NCI-H748 treated with DMSO at 0.1 percent for 48 hours (cell line): ENCODE measurements at regions not wholly inside any gene's neighbourhood (a gene's known extent, or its start where the extent isn't known, plus 50 kb on each side); places are given as distances from the start of the nearest gene placed in this dataset.
"Not testable (repeated sequence)": the region's sequence is repeated elsewhere in the genome, so short reads cannot be mapped to it uniquely, and the experiment has no call there.

Experiments used
- DNase-seq: peaks from one replicate; lab custom pipeline; 2025; lab: John Stamatoyannopoulos, UW

GRCh38 chr2:131828164-131828561, 300.5 kb downstream of the CCDC74A start:
- DNase-seq, result no peak

- DNase-seq, result not testable (repeated sequence)
These were observed 301.2 kb downstream of the CCDC74A start for GRCh38 chr2:131828633-131829455.

DNA sequence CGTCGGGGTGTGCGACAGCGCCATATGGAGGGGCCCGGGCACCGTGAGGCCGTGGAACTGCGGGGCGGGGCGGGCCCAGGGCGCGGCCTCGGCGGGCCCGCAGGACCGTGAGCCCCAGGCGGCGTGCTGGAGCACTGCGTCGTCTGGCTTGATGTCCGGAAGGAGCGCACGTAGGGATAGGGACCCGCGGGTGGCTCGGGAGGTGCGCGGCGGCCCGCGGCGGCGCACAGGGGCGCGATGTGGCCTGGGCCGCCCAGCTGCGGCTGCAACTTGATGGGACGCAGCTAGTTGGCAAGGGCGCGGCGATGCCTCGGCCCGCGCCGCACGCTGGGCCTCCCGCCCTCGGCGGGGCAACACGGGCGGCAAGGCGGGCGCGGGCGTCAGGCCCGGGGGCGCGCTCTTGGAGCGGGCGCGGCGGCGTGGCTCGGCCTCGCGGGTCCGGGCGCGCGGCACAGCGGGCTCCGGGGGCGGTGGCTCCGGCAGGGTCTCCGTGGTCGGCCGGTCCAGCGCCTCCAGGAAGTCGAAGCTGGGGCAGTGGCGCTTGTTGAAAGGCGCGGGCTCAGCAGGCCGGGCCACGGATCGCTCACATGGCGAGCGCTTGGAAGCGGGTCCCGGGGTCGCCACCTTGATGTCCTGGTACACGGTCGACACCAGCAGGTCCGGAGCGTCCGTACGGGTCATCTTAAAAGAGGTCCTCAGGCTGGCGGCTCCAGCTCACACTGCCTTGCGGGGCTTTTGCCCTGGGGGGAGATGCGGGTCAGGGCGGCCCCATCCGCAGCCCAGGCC, 302.0 kb downstream of the CCDC74A start:
- DNase-seq, result not testable (repeated sequence)

DNA sequence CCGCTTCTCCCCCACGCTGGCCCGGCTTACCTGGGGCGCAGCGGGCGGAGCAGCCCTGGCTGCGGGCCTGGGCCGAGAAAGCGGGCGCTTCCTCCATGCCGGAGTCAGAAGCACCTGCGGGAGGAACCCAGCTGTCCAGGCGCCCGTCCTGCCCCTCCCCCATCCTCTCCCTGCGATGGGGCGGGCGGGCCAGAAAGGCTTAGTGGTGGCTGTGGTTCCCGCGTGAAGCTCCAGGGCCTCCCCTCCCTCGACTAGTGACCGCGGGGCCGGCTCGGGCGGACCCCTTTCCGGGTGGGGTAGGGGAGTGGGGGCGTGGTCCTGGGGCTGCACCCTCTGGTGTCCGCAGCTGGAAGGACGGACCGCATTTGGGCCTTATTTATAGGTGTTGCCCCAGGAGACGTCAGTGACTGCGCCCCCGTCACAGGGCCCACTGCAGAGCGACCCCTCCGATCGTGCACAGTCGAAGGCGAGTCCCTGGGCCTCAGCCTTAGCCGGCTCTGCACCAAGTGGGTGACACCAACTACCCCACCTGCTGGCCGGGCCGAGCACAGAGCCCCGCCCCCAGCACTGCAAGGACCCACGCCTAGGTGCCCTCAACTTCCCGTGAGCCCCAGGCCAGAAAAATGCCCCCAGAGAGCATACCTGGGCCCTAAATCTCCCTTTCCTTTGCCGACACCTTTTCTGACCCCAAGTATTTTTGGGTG, 302.7 kb downstream of the CCDC74A start:
- DNase-seq, result not testable (repeated sequence)

DNA sequence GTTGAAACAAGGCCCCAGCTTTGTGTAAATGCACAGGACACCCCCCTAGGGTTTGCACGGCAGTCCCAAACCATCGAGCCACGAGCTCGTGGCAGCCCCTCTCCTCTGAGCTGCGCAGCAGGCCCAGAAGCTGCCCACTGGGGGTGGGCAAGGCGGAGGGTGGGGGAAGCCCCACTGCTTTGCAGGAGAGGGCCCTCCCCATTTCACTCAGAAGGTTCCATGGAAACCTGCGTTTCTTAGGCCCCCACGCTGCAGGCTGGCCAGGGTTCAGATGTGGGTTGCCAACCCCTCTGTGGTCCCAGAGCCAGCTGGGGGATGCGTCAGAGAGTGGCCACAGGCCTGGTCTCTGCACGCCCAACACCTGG, 303.2 kb downstream of the CCDC74A start:
- not testable (repeated sequence) for DNase-seq

GRCh38 chr2:131831450-131832208, 303.9 kb downstream of the CCDC74A start:
- DNase-seq, result not testable (repeated sequence)

DNA sequence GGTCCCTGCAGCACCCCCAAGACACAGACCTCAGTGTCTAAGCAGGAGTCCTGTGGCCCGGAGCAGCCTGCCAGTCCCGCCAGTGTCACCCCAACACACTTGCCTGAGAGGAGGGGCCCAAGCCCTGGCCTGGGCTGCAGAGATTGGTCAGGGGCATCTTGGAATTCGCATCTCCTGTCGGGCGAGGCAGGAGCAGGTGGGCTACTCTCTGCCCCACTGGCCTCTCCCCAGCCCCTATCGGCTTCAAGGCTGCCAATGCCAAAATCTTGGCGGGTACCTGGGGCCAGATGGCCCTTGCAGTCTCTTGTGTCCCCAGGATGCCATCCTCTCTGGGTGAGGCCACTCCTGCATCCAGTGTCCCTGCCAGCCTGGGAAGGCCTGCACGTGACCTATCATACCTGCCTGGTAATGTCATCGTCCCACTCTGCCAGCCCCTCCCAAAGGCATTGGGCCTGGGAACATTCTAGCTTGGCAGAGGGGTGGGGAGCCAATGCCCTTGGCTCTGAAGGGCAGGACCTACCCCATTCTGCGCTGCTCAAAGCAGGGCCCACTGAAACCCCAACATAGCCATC, 304.6 kb downstream of the CCDC74A start:
- DNase-seq, result not testable (repeated sequence)

- DNase-seq, result not testable (repeated sequence)
These were observed 305.2 kb downstream of the CCDC74A start for GRCh38 chr2:131832917-131833316.

GRCh38 chr2:131833367-131834202, 305.9 kb downstream of the CCDC74A start:
- DNase-seq, result not testable (repeated sequence)

DNA sequence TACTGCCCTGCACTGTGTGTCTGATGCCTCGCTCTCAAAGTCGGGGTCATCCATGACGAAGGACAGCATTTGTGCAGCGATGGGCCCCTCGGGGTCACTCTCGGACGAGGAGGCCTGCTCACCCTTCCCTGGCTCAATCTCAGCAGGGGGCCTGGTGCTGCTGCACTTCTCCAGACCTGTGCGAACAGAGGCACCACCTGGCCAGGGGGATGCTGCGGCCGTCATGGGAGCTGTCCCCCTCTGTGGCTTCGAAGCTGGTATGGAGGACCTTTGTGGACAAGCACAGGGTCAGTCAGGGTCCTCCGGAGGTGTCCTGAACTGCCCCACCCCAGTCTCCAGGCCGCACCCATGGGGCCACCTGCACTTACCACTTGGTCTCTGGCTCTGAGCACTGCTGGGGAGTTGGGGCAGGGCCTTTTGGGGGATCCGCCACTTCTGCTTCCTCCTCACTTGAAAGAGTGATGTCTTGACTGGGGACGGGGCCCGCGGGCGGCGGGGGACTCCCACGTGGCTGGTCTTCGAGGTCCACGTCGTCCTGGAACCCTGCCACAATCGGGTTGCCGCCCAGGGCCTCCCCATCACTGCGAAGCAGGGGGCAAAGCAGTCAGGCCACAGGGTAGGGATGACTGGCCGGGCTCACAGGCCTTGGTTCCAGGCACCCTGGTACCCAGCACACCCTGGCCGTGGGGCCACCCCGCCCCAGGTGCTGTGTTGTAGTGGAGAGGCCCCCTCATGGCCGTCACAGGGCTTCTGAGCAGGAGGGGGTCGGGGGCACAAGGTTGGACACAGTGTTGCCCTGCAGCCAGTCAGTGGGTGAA, 306.7 kb downstream of the CCDC74A start:
- not testable (repeated sequence) for DNase-seq

- not testable (repeated sequence) for DNase-seq
These were observed 307.3 kb downstream of the CCDC74A start for GRCh38 chr2:131835022-131835421.

- no peak for DNase-seq
These were observed 308.0 kb downstream of the CCDC74A start for GRCh38 chr2:131835621-131836091.

DNA sequence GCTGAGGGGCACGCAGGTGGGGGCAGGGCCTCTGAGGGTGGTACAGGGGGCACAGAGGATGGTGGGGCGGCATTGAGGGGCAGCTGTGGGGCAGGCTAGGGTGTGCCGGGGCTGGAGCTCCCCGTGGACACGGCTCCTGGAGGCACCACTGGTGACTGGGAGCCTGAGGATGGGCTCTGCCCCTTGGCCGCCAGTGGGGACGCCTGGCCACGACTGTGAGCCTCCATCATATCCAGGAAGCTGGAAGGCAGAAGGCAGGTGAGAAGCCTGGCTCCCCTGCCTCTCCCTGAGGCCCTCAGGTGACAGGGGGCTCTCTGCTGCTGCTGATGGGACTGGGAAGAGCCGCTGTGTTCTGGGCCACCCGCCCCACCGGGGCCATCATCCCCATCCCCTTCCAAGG, 308.4 kb downstream of the CCDC74A start:
- DNase-seq, result not testable (repeated sequence)

DNA sequence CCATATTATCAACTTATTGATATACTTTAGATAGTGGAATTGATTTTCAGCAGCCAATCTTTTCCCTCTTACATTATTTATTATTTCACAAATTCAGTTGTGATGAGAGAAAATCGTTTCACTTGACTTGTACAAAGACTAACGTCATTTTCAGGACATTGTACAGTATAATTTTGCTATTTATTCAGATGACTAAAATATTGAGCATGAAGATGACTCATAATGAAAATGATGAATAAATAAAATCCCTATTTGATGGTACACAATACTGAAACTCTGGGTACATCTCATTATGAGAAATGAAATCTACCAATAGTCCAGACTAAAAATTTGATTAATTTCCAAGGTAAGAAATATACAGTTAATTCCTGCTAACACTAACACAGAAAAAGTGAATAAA, 316.4 kb downstream of the CCDC74A start:
- not testable (repeated sequence) for DNase-seq

DNA sequence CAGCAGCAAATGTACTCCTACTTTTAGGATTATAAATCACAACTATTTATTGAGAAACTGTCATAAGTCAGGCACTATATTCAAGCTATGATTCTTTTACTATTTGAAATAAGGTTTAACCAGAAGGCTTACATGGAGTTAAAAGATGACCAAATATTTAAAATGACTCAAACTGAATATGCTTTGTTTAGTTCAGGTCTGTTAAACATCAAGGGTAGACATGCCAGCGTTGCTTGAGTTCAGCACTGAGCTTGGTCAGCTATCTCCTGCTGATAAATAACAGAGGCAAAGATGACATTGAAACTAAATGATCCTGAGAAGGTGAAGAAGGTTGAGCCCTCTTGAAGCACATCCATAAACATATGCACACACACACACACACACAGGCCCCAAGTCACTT, 305.6 kb downstream of the ANKRD30BL start:
- not testable (repeated sequence) for DNase-seq

DNA sequence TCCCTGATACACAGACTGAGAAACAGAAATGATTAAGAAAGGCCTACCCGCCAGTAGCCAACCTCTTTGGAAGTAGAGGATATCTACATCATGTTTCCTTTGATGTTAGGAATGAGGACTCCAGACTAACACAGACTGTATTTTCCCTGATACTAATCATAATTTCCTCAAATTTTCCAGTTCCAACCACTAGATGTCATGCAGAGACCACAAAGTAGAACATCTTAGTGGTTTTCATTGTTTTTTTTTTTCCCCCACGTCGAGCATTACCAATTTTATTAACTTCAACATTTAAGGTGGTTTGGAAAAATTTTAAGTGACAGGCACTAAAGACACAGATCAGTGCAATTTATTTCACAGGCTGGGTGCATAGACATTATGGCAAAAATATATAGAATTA, 303.6 kb downstream of the ANKRD30BL start:
- DNase-seq, result not testable (repeated sequence)
